Head of caudate nucleus (tissue), 42 donors: ENCODE measurements at regions not wholly inside any gene's neighbourhood (a gene's known extent, or its start where the extent isn't known, plus 50 kb on each side); places are given as distances from the start of the nearest gene placed in this dataset.
"Not testable (repeated sequence)": the region's sequence is repeated elsewhere in the genome, so short reads cannot be mapped to it uniquely, and the experiment has no call there.

Experiments used
- DNase-seq, 42 donors: peaks; one replicate each; pipeline versions ENCODE4 v3.0.0 to v3.0.0-alpha.2; 2020 to 2021; ENCODE audit warnings: mixed read lengths in 7 of 42
- intact Hi-C: fragments of 100-400 bp; cut with DNase I; formaldehyde crosslinking; loops from one replicate; pipeline ENCODE4 v1.15.0; 2022

DNA sequence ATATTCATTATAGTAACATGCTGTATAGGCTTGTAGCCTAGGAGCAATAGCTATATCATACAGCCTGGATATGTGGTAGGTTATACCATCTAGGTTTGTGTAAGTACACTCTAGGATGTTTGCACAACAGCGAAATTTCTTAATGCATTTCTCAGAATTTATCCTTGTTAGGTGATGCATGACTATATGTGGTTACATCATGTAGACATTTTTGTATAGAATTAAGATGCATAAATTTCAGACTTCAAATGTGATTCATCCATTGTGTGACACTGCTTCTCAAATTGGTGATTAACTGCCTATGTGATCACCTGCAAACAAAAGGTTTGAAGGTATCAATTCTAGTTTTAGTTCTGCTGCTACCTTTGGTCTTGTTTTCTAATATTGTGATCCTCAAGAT lies 1787.0 kb upstream of the PIK3C3 start:
- DNase-seq: no peak
- intact Hi-C loops: no loop called here

GRCh38 chr18:40163254-40163653 lies 1791.8 kb upstream of the PIK3C3 start:
- intact Hi-C loops: no loop called here
- no peak for DNase-seq

- intact Hi-C loops: no loop called here
- DNase-seq: no peak
These were observed 1794.7 kb upstream of the PIK3C3 start for GRCh38 chr18:40160361-40160760.

- intact Hi-C loops: no loop called here
- peak in 3 of 42 donors; percentile 9 to 47 (median 20) for DNase-seq
These were observed 1795.7 kb upstream of the PIK3C3 start for GRCh38 chr18:40159141-40160017.

DNA sequence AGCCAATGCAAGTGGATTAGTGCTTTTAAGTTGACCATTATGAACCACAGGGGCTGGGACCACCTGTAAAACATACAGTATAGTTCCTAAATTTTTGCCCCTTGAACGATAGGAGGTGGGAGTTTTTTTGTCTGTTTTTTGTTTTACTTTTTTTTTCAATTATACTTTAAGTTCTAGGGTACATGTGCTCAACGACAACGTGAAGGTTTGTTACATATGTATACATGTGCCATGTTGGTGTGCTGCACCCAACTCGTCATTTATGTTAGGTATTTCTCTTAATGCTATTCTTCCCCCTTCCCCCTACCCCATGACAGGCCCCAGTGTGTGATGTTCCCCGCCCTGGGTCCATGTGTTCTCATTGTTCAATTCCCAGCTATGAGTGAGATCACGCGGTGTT lies 1797.9 kb upstream of the PIK3C3 start:
- no peak for DNase-seq
- intact Hi-C loops: no loop called here

DNA sequence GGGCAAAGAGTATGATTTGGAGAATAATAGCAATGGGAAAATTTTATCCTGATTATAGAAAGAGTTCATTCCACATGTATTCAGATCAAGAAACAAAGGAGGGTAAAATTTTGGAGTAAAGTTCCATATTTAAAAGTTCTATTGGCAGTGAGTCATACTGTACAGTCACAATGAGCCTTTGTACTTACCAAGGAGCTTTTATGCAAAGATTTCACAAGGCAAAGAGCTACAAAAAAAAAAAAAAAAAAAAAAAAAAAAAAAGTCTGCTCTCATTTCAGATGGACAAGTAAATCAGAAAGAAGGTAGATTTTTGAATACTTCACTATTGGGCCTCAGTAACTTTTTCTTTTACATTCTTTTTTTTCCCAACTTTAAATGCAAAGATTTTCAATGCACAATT lies 1802.2 kb upstream of the PIK3C3 start:
- no peak for DNase-seq
- intact Hi-C loops: no loop called here

GRCh38 chr18:40148960-40149359 lies 1806.1 kb upstream of the PIK3C3 start:
- DNase-seq: no peak
- intact Hi-C loops: no loop called here

DNA sequence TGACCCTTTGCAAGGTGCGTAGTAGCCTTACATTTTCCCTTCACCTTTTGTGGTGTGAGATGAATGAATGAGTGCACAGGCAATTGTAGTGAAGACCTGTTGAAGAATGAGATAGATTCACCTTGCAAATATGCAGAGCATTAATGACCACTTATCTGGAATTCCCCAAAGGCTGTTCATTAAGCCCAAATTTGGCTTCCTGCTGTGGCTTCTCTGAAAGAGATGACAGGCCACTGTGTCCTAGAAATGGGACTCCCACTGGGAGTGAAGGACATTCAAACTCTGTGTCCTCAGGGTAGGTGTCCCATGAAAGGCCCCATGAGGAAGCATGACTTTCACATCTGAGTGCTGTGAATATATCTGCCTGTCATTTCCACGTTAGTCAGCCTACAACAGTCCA lies 1821.8 kb upstream of the PIK3C3 start:
- no peak for DNase-seq
- intact Hi-C loops: no loop called here

GRCh38 chr18:40132438-40132837 lies 1822.6 kb upstream of the PIK3C3 start:
- intact Hi-C loops, DNase-seq: not testable (repeated sequence)

DNA sequence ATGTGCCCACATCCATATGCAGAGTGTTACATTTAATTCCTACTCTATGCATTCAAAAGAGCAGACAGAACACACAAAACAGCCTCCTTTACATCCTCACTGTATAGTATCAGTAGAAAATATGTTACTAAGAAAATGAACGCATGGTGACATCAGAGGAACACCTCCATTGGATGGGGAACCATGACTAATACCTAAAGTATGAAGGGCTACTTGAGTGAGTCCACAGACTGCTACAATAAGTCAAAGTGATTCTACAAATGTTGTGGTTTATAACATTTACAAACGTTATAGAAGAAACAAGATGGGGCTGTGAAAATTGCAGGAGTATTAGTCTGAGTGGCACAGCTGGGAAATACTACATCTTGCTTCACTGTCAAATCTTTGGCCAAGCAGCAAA lies 1830.9 kb upstream of the PIK3C3 start:
- intact Hi-C loops: no loop called here
- no peak for DNase-seq

- DNase-seq: no peak
- intact Hi-C loops: no loop called here
These were observed 1834.1 kb upstream of the PIK3C3 start for GRCh38 chr18:40120796-40121391.

- no peak for DNase-seq
- intact Hi-C loops: no loop called here
These were observed 1834.7 kb upstream of the PIK3C3 start for GRCh38 chr18:40120356-40120755.

GRCh38 chr18:40119581-40119980 lies 1835.5 kb upstream of the PIK3C3 start:
- intact Hi-C loops, DNase-seq: not testable (repeated sequence)

DNA sequence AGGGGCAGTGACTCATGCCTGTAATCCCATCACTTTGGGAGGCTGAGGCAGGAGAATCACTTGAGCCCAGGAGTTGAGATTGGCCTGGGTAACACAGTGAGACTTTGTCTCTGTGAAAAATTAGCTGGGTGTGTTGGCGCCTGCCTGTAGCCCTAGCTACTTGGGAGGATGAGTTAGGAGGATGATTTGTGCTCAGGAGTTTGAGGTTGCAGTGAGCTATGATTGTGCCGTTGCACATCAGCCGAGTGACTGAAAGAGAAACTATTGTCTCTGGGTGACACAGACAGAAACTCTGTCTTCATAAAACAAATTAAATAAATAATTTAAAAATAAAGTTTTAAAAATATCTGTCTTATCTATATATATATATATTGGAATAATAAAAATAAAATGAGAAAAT lies 1844.6 kb upstream of the PIK3C3 start:
- DNase-seq: no peak
- intact Hi-C loops: no loop called here

- intact Hi-C loops: no loop called here
- no peak for DNase-seq
These were observed 1845.6 kb upstream of the PIK3C3 start for GRCh38 chr18:40109252-40110049.

DNA sequence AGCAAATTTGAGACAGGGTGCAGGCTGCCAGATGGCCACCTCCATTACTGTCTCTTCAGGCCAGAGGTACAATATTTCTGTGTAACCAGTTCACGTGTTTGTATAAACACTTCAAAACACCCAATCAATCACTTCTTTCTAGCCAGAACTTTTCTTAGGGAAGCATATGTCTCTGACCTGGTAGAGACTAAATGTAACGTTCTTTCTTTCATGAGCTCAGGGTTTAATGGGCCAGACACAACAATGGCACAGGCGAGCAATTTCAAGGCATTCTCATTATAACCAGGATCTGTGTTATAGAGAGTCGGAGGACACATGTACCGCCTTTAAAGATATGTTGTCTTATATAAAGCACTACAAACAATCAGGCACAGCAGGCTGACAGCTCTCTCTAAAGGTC lies 1846.4 kb upstream of the PIK3C3 start:
- intact Hi-C loops: no loop called here
- DNase-seq: no peak

DNA sequence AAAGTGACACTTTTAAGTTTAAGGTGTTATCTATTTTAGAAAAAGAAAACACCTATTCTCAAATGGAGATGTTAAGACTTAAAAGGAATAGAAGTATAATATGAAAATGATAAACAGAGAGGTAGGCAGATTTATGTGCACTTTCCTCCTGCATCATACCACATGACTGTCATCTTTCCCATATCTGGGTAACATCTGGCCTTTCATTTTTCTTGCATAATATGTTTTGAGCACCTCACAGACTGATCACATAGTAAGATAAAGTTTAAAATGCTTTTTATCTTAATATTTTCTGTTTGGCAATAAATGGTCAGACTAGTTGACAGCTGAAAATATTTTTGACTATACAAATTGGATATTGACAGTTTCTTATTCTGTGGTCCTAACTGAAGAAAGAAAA lies 1852.1 kb upstream of the PIK3C3 start:
- DNase-seq: no peak
- intact Hi-C loops: no loop called here

- DNase-seq: no peak
- intact Hi-C loops: no loop called here
These were observed 1855.4 kb upstream of the PIK3C3 start for GRCh38 chr18:40099641-40100040.

DNA sequence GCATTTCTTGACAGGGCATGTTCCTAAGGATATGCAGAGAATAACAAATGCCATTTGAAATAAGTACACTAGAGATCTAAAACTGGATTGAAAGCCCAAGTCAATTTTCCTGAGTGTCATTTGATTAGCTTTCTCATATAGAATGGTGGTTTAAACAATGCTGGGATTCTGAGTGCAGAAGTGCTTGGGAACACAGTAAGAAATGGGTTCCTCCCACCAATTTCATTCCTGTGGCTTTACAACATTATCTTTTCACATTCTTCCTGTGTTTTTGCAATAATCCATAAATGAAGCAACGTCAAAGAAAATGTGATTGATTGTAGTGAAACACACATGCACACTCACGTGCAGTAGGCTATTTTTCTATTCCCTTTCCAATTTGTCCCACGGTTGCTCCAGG lies 1858.4 kb upstream of the PIK3C3 start:
- DNase-seq: no peak
- intact Hi-C loops: no loop called here

DNA sequence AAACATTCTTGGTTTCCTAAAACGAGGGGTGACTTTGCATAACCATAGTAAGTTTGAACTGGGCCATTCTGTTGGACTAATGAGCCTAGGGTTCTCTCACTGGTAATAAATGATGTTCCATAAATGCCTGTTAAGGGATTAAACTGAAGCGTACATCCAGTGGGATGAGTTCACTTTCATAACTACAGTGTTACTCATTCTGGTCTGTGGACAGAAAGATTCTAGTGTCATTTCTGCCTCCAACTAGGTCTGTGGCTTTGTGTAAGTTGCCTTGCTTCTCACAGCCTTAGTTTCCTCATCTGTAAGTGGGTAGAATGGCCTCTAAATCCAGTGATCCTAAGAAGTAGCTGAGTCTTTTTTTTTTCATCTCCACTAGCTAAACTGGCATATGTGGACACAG lies 1860.6 kb upstream of the PIK3C3 start:
- intact Hi-C loops: no loop called here
- DNase-seq: no peak
